ENCODE measurements at regions not wholly inside any gene's neighbourhood (a gene's known extent, or its start where the extent isn't known, plus 50 kb on each side); places are given as distances from the start of the nearest gene placed in this dataset.

GRCh38 chr14:106820119-106820518 lies 1293.7 kb downstream of the TMEM121 start:
- TF ChIP-seq, protein P1, sequence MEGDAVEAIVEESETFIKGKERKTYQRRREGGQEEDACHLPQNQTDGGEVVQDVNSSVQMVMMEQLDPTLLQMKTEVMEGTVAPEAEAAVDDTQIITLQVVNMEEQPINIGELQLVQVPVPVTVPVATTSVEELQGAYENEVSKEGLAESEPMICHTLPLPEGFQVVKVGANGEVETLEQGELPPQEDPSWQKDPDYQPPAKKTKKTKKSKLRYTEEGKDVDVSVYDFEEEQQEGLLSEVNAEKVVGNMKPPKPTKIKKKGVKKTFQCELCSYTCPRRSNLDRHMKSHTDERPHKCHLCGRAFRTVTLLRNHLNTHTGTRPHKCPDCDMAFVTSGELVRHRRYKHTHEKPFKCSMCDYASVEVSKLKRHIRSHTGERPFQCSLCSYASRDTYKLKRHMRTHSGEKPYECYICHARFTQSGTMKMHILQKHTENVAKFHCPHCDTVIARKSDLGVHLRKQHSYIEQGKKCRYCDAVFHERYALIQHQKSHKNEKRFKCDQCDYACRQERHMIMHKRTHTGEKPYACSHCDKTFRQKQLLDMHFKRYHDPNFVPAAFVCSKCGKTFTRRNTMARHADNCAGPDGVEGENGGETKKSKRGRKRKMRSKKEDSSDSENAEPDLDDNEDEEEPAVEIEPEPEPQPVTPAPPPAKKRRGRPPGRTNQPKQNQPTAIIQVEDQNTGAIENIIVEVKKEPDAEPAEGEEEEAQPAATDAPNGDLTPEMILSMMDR (IDR thresholded peaks at IDR 0.05): no peak
- TF ChIP-seq POLR2A (IDR thresholded peaks at IDR 0.05): no peak
